HG02642 (cell line): ENCODE measurements at regions not wholly inside any gene's neighbourhood (a gene's known extent, or its start where the extent isn't known, plus 50 kb on each side); places are given as distances from the start of the nearest gene placed in this dataset.

ENCODE experiments used
- ATAC-seq: cut with Tn5 transposase; IDR thresholded peaks from one replicate; pipeline ENCODE4 v1.9.1; 2021; ENCODE audit warnings: mild to moderate bottlenecking; ENCODE audit not compliant: unreplicated experiment, poor library complexity

DNA sequence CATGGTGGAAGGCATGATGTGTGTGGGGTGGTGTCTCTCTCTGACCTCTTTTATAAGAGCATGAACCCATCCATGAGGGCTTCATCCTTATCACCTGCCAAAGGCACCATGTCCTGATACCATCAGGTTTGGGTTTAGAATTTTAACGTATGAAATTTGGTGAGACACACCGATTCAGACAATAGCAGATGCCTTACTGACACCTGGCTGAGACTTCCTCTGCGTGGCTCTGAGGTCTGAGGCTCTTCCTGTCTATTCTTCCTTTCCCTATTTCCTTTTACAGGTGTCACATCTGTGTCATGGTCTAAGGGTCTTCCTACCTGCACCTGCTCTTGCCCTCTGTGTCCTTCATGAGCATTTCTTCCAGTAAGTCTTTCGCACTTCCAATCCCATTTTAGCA lies 320.7 kb upstream of the CLNK start:
- ATAC-seq: no peak

DNA sequence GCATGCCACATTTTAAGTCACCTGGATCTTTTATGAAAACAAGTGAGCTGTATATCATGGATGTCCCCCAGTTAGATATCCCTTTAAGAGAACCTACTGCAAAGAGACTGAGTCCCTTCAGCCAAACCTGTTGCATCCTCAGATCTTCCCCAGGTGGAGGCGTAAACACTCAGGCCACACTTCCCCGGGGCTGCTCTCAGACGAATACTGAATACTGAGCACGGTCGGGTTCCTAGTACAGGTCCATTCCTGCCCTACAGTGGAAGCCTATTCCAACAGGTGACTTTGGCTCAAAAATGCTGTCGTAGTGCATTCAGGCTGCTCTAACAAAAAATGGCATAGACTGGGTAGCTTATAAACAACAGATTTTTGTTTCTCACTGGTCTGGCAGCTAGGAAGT lies 320.2 kb upstream of the CLNK start:
- ATAC-seq: no peak

GRCh38 chr4:11002961-11003360 lies 318.4 kb upstream of the CLNK start:
- no peak for ATAC-seq

- ATAC-seq: no peak
Measured at GRCh38 chr4:10998846-10999245, 314.3 kb upstream of the CLNK start.

GRCh38 chr4:10984815-10985214 lies 300.2 kb upstream of the CLNK start:
- ATAC-seq: no peak

DNA sequence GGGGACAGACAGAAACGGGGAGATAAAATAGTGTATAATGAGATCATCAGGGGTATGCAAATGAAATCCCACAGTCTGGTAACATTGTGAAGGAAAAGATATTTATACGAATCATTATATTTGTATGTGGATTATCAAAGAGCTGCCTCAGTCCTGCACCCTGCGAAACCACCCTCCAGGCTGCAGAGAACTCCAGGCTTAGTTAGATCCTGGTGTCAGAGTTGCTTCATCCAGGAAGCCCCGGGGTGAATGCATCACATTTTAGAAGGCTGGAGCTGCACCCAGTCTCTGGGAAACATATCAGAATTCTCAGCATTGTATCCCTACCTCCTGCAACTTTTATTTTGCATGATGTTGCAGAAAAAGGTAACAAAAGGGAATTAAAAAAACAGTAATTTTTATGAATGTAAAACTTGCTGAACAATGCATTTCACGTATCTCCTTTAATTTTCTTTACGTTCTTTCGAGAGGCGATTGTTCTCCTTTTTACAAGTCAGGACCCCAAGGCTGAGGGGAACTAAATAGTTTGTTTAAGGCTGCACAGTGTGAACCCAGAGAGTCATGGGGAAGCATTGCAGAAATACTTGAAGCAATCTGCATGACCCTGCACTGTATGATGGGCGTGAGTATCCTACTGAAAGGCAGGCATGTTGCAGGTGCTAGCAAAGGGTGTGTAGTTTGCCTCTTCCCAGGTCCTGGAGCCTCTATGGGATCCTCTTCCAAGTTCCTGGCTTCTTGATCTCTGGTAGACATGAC lies 299.5 kb upstream of the CLNK start:
- ATAC-seq: no peak

DNA sequence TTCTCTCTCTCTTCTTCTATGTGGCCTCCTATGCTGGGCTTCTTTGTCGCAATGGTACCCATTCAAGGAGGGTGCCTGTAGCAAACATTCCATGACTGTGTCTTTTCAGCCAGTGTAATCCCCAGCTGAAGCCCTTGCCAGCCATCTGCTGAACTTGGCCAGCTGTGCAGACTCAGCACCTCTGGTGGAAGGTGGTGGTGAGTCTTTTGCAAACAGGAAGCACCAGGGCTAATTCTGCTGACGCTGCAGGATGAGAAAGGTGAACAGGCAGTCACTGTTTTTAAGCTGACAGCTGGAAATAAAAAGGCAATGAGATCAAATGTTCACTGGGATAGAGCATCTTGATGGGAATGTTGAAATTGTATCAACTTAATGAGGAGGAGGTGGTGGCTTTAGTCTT lies 298.7 kb upstream of the CLNK start:
- ATAC-seq: peak; percentile 85

GRCh38 chr4:10982305-10982704 lies 297.7 kb upstream of the CLNK start:
- no peak for ATAC-seq

GRCh38 chr4:10981576-10981975 lies 297.0 kb upstream of the CLNK start:
- ATAC-seq: no peak

- no peak for ATAC-seq
Measured at GRCh38 chr4:10981096-10981495, 296.5 kb upstream of the CLNK start.

DNA sequence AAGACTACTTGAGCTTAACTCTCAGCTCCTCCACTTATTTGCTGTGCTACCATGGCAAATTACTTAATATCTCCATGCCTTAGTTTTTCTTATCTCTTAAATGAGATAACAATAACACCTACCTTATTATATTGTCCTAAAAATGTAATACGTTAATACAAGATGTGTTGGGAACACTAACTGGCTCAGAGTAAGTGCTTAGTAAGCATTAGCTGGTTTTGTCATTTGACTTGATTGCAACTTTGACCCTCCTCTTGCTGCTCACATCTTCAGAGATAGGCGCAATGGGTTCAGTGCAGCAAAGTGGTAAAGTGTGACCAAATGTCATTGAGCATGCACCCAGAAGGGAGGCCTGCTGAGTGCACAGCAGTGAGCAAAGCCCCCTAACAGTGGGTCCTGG lies 294.5 kb upstream of the CLNK start:
- no peak for ATAC-seq

DNA sequence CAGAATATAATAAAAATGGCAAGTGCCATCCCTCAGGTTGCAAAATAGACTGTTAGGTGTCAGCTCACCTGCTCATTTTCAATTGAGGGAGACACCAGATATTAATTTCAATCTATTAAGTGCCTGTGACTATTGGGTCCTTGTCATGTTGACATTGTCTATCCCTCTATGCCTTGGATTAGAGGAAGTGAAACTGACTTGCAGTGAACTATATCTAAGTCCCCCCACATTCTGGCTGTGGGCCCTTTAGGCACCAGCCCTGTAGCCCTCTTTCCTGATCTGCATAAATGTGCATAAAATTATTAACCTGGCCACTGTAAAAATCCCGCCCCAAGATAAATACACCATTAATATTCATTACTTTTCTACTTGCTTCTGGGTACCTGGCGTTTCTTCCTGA lies 293.0 kb upstream of the CLNK start:
- ATAC-seq: peak; percentile 75

- no peak for ATAC-seq
Measured at GRCh38 chr4:10974371-10974770, 289.8 kb upstream of the CLNK start.

DNA sequence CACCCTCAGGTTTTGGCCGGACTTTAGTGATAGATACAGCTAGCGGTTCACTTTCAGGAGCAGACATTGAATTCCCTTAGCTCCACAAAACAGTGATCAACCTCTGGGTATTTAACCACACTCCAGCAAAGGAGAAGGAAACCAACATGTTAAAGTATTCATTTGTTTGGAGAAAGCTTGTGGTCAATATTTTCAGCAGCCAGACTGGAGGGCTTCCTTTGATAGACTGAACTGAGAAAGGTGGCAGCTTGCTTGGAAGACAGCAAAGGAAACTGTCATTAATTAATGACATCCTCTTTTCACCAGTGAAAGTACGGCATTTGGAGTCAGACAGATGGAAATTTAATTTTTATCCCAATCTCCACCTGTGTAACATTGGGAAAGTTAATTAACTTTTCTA lies 289.1 kb upstream of the CLNK start:
- no peak for ATAC-seq

DNA sequence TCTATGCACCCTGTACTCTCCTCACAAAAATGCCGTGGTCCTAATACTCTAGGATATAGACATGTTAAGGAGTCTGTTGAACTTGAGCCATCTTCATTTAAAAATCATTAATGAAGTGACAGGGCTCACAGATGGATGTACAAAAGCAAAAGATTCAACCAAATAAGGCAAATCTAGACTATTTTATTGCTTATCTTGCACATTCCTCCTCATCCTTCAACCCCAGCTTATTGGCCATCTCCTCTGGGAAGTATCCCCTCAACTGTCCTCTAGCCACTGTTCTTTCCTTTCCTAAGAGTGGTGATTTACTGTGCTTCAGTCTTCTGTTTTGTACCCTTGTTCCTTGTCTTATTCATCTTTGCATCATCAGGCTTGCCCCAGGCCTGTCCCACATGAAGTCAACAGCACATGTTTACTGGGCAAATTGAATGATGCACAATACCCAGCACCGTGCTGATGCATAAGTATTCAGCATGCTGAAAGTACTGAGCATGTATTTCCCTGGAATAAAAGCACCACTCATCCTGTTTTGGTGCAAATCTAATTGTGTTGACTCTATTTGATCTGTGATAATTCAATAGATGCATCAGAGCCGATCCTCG lies 287.3 kb upstream of the CLNK start:
- no peak for ATAC-seq

GRCh38 chr4:10965196-10965595 lies 280.6 kb upstream of the CLNK start:
- ATAC-seq: no peak

- ATAC-seq: no peak
Measured at GRCh38 chr4:10963958-10964703, 279.6 kb upstream of the CLNK start.

DNA sequence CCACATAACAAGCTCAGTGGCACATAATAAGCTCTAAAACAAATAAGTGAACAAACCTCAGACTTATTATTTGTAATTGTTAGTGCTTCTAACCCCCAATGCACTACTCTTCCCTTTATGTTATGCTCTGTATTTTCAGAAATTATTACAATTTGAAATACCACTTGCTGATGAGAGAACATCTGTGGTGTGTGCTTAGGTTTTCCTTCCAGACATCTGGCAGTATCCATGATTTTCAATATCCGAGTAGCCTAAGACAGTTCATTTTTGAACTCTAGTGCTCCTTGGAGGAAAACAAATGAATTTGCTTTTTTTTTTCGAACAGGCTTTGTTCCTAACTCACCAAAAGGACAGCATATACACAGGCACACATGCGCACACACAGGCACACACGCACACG lies 278.7 kb upstream of the CLNK start:
- no peak for ATAC-seq

GRCh38 chr4:10962246-10962645 lies 277.7 kb upstream of the CLNK start:
- no peak for ATAC-seq

DNA sequence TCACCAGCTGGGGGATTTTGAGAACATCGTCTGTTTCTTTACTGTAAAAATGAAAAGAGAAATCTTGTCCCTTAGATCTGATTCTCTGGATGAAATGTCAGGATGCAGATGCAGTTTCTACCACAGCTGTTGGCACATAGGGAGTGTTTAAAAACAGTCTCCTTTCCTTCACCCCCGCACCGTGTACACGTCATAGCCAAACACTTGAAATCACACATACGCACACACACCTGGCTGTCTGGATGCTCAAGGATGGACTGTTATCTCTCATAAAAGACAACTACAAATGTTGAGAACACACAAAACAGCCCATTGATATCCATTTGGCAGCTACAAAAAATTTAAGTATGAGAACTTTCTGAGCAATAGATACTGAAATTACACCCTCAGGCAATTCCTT lies 275.8 kb upstream of the CLNK start:
- ATAC-seq: no peak

GRCh38 chr4:10959586-10959985 lies 275.0 kb upstream of the CLNK start:
- ATAC-seq: no peak
